ENCODE measurements at regions not wholly inside any gene's neighbourhood (a gene's known extent, or its start where the extent isn't known, plus 50 kb on each side); places are given as distances from the start of the nearest gene placed in this dataset.

- H3K4me3 ChIP-seq, result no peak overlapping the region
- H3K36me3 ChIP-seq, result peaks cover 0 to 74% (median 3%) of the 10 kb centered on the region in 3 donors
- DNase-seq, result no peak
- no peaks in the 10 kb centered on the region for H3K4me1 ChIP-seq
- TF ChIP-seq CTCF (IDR thresholded peaks at IDR 0.05), result no peak
- TF ChIP-seq POLR2A (IDR thresholded peaks at IDR 0.05), result no peak
- H3K9me3 ChIP-seq, result no peaks in the 10 kb centered on the region
- no peaks in the 10 kb centered on the region for H3K27me3 ChIP-seq
- no peak overlapping the region for H3K27ac ChIP-seq
- intact Hi-C loops (cut with DNase I), result no loop called here
Observed at GRCh38 chr1:219988818-219989217, 57.5 kb downstream of the EPRS1 start.

GRCh38 chr1:219988387-219988786 is 57.9 kb downstream of the EPRS1 start:
- 79 to 87% methylated on average over 5 of the region's 5 CpGs for WGBS, 2 donors
- Histone ChIP-seq H3K9me3 (no peaks in the 10 kb centered on the region), H3K27ac (no peak overlapping the region), H3K36me3 (peaks cover 0 to 74% (median 6%) of the 10 kb centered on the region in 3 donors), H3K27me3 (no peaks in the 10 kb centered on the region), H3K4me3 (no peak overlapping the region), H3K4me1 (no peaks in the 10 kb centered on the region)
- TF ChIP-seq CTCF (IDR thresholded peaks at IDR 0.05), result no peak
- no peak for TF ChIP-seq POLR2A (IDR thresholded peaks at IDR 0.05)
- intact Hi-C loops (cut with DNase I), result no loop called here
- DNase-seq, result no peak

- intact Hi-C loops (cut with DNase I), result no loop called here
- Histone ChIP-seq H3K27ac (no peak overlapping the region), H3K9me3 (no peaks in the 10 kb centered on the region), H3K27me3 (no peaks in the 10 kb centered on the region), H3K36me3 (peaks cover 0 to 75% (median 10%) of the 10 kb centered on the region in 3 donors), H3K4me3 (no peak overlapping the region), H3K4me1 (no peaks in the 10 kb centered on the region)
- DNase-seq, result no peak
- no peak for TF ChIP-seq POLR2A (IDR thresholded peaks at IDR 0.05)
- no peak for TF ChIP-seq CTCF (IDR thresholded peaks at IDR 0.05)
- 92 to 95% methylated on average over 2 of the region's 2 CpGs for WGBS, 2 donors
Observed at GRCh38 chr1:219987325-219987724, 59.0 kb upstream of the SLC30A10 start.

GRCh38 chr1:219985169-219985568 is 56.8 kb upstream of the SLC30A10 start:
- no peak overlapping the region for H3K27ac ChIP-seq
- no peaks in the 10 kb centered on the region for H3K27me3 ChIP-seq
- H3K4me3 ChIP-seq, result no peak overlapping the region
- no peak for TF ChIP-seq CTCF (IDR thresholded peaks at IDR 0.05)
- TF ChIP-seq POLR2A (IDR thresholded peaks at IDR 0.05), result no peak
- intact Hi-C loops (cut with DNase I), result no loop called here
- 92 to 94% methylated on average over 3 of the region's 3 CpGs for WGBS, 2 donors
- no peaks in the 10 kb centered on the region for H3K4me1 ChIP-seq
- H3K9me3 ChIP-seq, result no peaks in the 10 kb centered on the region
- peaks cover 0 to 92% (median 15%) of the 10 kb centered on the region in 3 donors for H3K36me3 ChIP-seq
- no peak for DNase-seq

Data from esophagus squamous epithelium (tissue), 5 donors.